Nephron progenitor cell (in vitro differentiated cells): ENCODE measurements at regions not wholly inside any gene's neighbourhood (a gene's known extent, or its start where the extent isn't known, plus 50 kb on each side); places are given as distances from the start of the nearest gene placed in this dataset.

Experiments used
- DNase-seq: peaks from one replicate; pipeline ENCODE4 v3.0.0; 2021
- H3K27ac Mint-ChIP-seq: 2 replicates; pipeline ENCODE4 v1.8.0; 2021; ENCODE audit warnings: mild to moderate bottlenecking, moderate library complexity, mixed read lengths
- H3K27me3 Mint-ChIP-seq: 2 replicates; pipeline ENCODE4 v1.8.0; 2021; ENCODE audit warnings: mild to moderate bottlenecking, low read depth, mixed read lengths; ENCODE audit not compliant: poor library complexity
- H3K36me3 Mint-ChIP-seq: 2 replicates; pipeline ENCODE4 v1.8.0; 2021; ENCODE audit warnings: low read depth, mixed read lengths
- H3K4me1 Mint-ChIP-seq: 2 replicates; pipeline ENCODE4 v1.8.0; 2021; ENCODE audit warnings: mixed read lengths
- H3K4me3 Mint-ChIP-seq: 2 replicates; pipeline ENCODE4 v1.8.0; 2021; ENCODE audit warnings: mild to moderate bottlenecking, moderate library complexity, mixed read lengths
- H3K9me3 Mint-ChIP-seq: 2 replicates; pipeline ENCODE4 v1.8.0; 2021; ENCODE audit warnings: mild to moderate bottlenecking, moderate library complexity, mixed read lengths
- CTCF ChIP-seq: fragments of 200-600 bp; sonication (generic); IDR thresholded peaks from 2 replicates; pipeline ENCODE4 v1.5.0; 2021; ENCODE audit warnings: antibody characterized with exemption

GRCh38 chr13:74839656-74840055 is 642.3 kb downstream of the TBC1D4 start:
- Mint-ChIP-seq H3K4me3 (no peak overlapping the region), H3K27me3 (no peaks in the 10 kb centered on the region), H3K36me3 (no peaks in the 10 kb centered on the region), H3K9me3 (peaks cover 3% of the 10 kb centered on the region), H3K4me1 (no peaks in the 10 kb centered on the region), H3K27ac (no peak overlapping the region)
- no peak for DNase-seq
- no peak for TF ChIP-seq CTCF

- Mint-ChIP-seq H3K27me3 (no peaks in the 10 kb centered on the region), H3K27ac (no peak overlapping the region), H3K4me3 (no peak overlapping the region), H3K36me3 (no peaks in the 10 kb centered on the region), H3K4me1 (no peaks in the 10 kb centered on the region), H3K9me3 (peaks cover 3% of the 10 kb centered on the region)
- TF ChIP-seq CTCF: no peak
- DNase-seq: no peak
These were observed 643.9 kb downstream of the TBC1D4 start for GRCh38 chr13:74838096-74838495.

- Mint-ChIP-seq H3K4me1 (no peaks in the 10 kb centered on the region), H3K27me3 (no peaks in the 10 kb centered on the region)
- TF ChIP-seq CTCF: no peak
These were observed 645.3 kb downstream of the TBC1D4 start for GRCh38 chr13:74836628-74837027.

GRCh38 chr13:74835579-74835978 is 646.4 kb downstream of the TBC1D4 start:
- H3K36me3 Mint-ChIP-seq: no peaks in the 10 kb centered on the region
- no peaks in the 10 kb centered on the region for H3K4me1 Mint-ChIP-seq
- DNase-seq: no peak
- H3K27me3 Mint-ChIP-seq: no peaks in the 10 kb centered on the region
- no peak overlapping the region for H3K27ac Mint-ChIP-seq
- H3K9me3 Mint-ChIP-seq: peaks cover 3% of the 10 kb centered on the region
- no peak overlapping the region for H3K4me3 Mint-ChIP-seq
- TF ChIP-seq CTCF: no peak

More at GRCh38 chr13:74836628-74837027, 645.3 kb downstream of the TBC1D4 start:
- Mint-ChIP-seq H3K9me3 (peaks cover 3% of the 10 kb centered on the region), H3K36me3 (no peaks in the 10 kb centered on the region), H3K27ac (no peak overlapping the region), H3K4me3 (no peak overlapping the region)
- no peak for DNase-seq

GRCh38 chr13:74825938-74826246 is 656.1 kb downstream of the TBC1D4 start:
- Mint-ChIP-seq H3K36me3 (no peaks in the 10 kb centered on the region), H3K27me3 (no peaks in the 10 kb centered on the region), H3K9me3 (no peaks in the 10 kb centered on the region), H3K27ac (no peak overlapping the region), H3K4me3 (no peak overlapping the region), H3K4me1 (peaks cover 7% of the 10 kb centered on the region)
- TF ChIP-seq CTCF: no peak
- DNase-seq: no peak

GRCh38 chr13:74825152-74825937 is 656.6 kb downstream of the TBC1D4 start:
- no peak for DNase-seq
- no peaks in the 10 kb centered on the region for H3K36me3 Mint-ChIP-seq
- H3K27me3 Mint-ChIP-seq: no peaks in the 10 kb centered on the region
- no peaks in the 10 kb centered on the region for H3K9me3 Mint-ChIP-seq
- TF ChIP-seq CTCF: no peak
- no peak overlapping the region for H3K4me3 Mint-ChIP-seq
- H3K4me1 Mint-ChIP-seq: peaks cover 7% of the 10 kb centered on the region
- H3K27ac Mint-ChIP-seq: no peak overlapping the region
